Erythroblast (primary cell): ENCODE measurements at regions not wholly inside any gene's neighbourhood (a gene's known extent, or its start where the extent isn't known, plus 50 kb on each side); places are given as distances from the start of the nearest gene placed in this dataset.

ENCODE experiments used
- GATA1 ChIP-seq: IDR thresholded peaks from 2 replicates; pipeline ENCODE4 v1.6.1; 2011; ENCODE audit warnings: low read depth, mild to moderate bottlenecking, control low read depth, low read length, moderate library complexity
- POLR2A ChIP-seq: IDR thresholded peaks from 2 replicates; pipeline ENCODE4 v1.6.1; 2011; ENCODE audit warnings: mild to moderate bottlenecking, low read length

- TF ChIP-seq POLR2A (no peak), GATA1 (no peak)
Observed at GRCh38 chr4:104907991-104908390, 238.7 kb upstream of the TET2 start.
